Activated CD8-positive, alpha-beta T cell treated with anti-CD3 and anti-CD28 coated beads for 36 hours (primary cell): ENCODE measurements at regions not wholly inside any gene's neighbourhood (a gene's known extent, or its start where the extent isn't known, plus 50 kb on each side); places are given as distances from the start of the nearest gene placed in this dataset.
"Not testable (repeated sequence)": the region's sequence is repeated elsewhere in the genome, so short reads cannot be mapped to it uniquely, and the experiment has no call there.

Experiments
- ATAC-seq: fragments of 200-7000 bp; cut with Tn5 transposase; one replicate; pipeline ENCODE4 v1.10.0; 2021; ENCODE audit warnings: mild to moderate bottlenecking, moderate library complexity
- CTCF ChIA-PET: fragments of 350-600 bp; sonication (Branson Sonifier 250); formaldehyde crosslinking; loops from one replicate; lab custom pipeline; 2021; ENCODE audit warnings: antibody characterized with exemption; lab: Charles Lee
- POLR2A ChIA-PET: fragments of 350-600 bp; sonication (Branson Sonifier 250); formaldehyde crosslinking; loops from one replicate; lab custom pipeline; 2021; ENCODE audit warnings: antibody characterized with exemption; lab: Charles Lee
- DNase-seq: peaks from one replicate; pipeline ENCODE4 v3.0.0-alpha.2; 2020
- H3K27ac Mint-ChIP-seq: one replicate; pipeline ENCODE4 v1.8.0; 2021; ENCODE audit warnings: mild to moderate bottlenecking, mixed read lengths
- H3K27me3 Mint-ChIP-seq: one replicate; pipeline ENCODE4 v1.8.0; 2021; ENCODE audit warnings: mixed read lengths
- H3K36me3 Mint-ChIP-seq: one replicate; pipeline ENCODE4 v1.8.0; 2021; ENCODE audit warnings: low read depth, mixed read lengths
- H3K4me1 Mint-ChIP-seq: one replicate; pipeline ENCODE4 v1.8.0; 2021; ENCODE audit warnings: low read depth, mixed read lengths
- H3K4me3 Mint-ChIP-seq: one replicate; pipeline ENCODE4 v1.8.0; 2021; ENCODE audit warnings: mild to moderate bottlenecking, moderate library complexity, mixed read lengths
- H3K9me3 Mint-ChIP-seq: one replicate; pipeline ENCODE4 v1.8.0; 2021; ENCODE audit warnings: mixed read lengths
- CTCF ChIP-seq: fragments of 200-600 bp; IDR thresholded peaks from one replicate; pipeline ENCODE4 v1.8.0; 2022; ENCODE audit warnings: antibody characterized with exemption, mild to moderate bottlenecking
- intact Hi-C: fragments of 100-400 bp; cut with micrococcal nuclease; formaldehyde crosslinking; loops from one replicate; pipeline ENCODE4 v1.10.0; 2022

- H3K4me1 Mint-ChIP-seq, CTCF ChIA-PET, H3K27ac Mint-ChIP-seq, H3K36me3 Mint-ChIP-seq, POLR2A ChIA-PET, ATAC-seq, H3K4me3 Mint-ChIP-seq, intact Hi-C loops, DNase-seq, H3K9me3 Mint-ChIP-seq: not testable (repeated sequence)
- peaks cover 15% of the 10 kb centered on the region for H3K27me3 Mint-ChIP-seq
- TF ChIP-seq CTCF: peak; percentile 22
Observed at GRCh38 chr2:238618494-238619283, 192.0 kb downstream of the ASB1 start.

GRCh38 chr2:238627899-238628298 is 201.2 kb downstream of the ASB1 start:
- POLR2A ChIA-PET: no interaction called here
- CTCF ChIA-PET: no interaction called here
- no peak overlapping the region for H3K27ac Mint-ChIP-seq
- DNase-seq: no peak
- ATAC-seq: no peak
- H3K27me3 Mint-ChIP-seq: peaks cover 3% of the 10 kb centered on the region
- no peak overlapping the region for H3K4me3 Mint-ChIP-seq
- TF ChIP-seq CTCF: no peak
- H3K36me3 Mint-ChIP-seq: no peaks in the 10 kb centered on the region
- no peaks in the 10 kb centered on the region for H3K4me1 Mint-ChIP-seq
- H3K9me3 Mint-ChIP-seq: no peaks in the 10 kb centered on the region
- intact Hi-C loops: no loop called here

GRCh38 chr2:238629064-238629463 is 202.3 kb downstream of the ASB1 start:
- DNase-seq: no peak
- no peaks in the 10 kb centered on the region for H3K4me1 Mint-ChIP-seq
- ChIA-PET POLR2A (no interaction called here), CTCF (no interaction called here)
- H3K27me3 Mint-ChIP-seq: peaks cover 2% of the 10 kb centered on the region
- intact Hi-C loops: no loop called here
- no peak for TF ChIP-seq CTCF
- no peaks in the 10 kb centered on the region for H3K36me3 Mint-ChIP-seq
- no peak overlapping the region for H3K4me3 Mint-ChIP-seq
- no peak overlapping the region for H3K27ac Mint-ChIP-seq
- H3K9me3 Mint-ChIP-seq: no peaks in the 10 kb centered on the region
- ATAC-seq: no peak

GRCh38 chr2:238631491-238632180 is 204.9 kb downstream of the ASB1 start:
- intact Hi-C loops: no loop called here
- ATAC-seq (no peak), DNase-seq (no peak)
- Mint-ChIP-seq H3K27ac (no peak overlapping the region), H3K27me3 (no peaks in the 10 kb centered on the region), H3K4me3 (no peak overlapping the region), H3K9me3 (no peaks in the 10 kb centered on the region), H3K36me3 (no peaks in the 10 kb centered on the region), H3K4me1 (no peaks in the 10 kb centered on the region)
- no peak for TF ChIP-seq CTCF
- POLR2A ChIA-PET: no interaction called here
- CTCF ChIA-PET: no interaction called here
